ENCODE measurements at regions not wholly inside any gene's neighbourhood (a gene's known extent, or its start where the extent isn't known, plus 50 kb on each side); places are given as distances from the start of the nearest gene placed in this dataset.

- Histone ChIP-seq H3K27ac (ENCODE audit: low read depth, low read length) (no peak overlapping the region), H3K9me3 (ENCODE audit: control insufficient read depth, low read length) (peaks cover 4% of the 10 kb centered on the region), H3K36me3 (ENCODE audit: control insufficient read depth, insufficient read depth, low read length) (no peaks in the 10 kb centered on the region), H3K4me1 (ENCODE audit: control insufficient read depth, insufficient read depth, low read length) (no peaks in the 10 kb centered on the region), H3K4me3 (ENCODE audit: low read length) (no peak overlapping the region), H3K9ac (ENCODE audit: extremely low read depth, low read length, poor library complexity, severe bottlenecking) (no peak overlapping the region), H3K27me3 (ENCODE audit: control insufficient read depth, insufficient read depth, low read length, poor library complexity, severe bottlenecking) (no peaks in the 10 kb centered on the region)
- Mint-ChIP-seq H3K4me1 (no peaks in the 10 kb centered on the region), H3K27ac (no peak overlapping the region), H3K27me3 (ENCODE audit: insufficient read depth) (no peaks in the 10 kb centered on the region), H3K9me3 (peaks cover 1% of the 10 kb centered on the region), H3K36me3 (ENCODE audit: low read depth) (no peaks in the 10 kb centered on the region), H3K4me3 (no peak overlapping the region)
- DNase-seq = no peak
- TF ChIP-seq, protein P1, sequence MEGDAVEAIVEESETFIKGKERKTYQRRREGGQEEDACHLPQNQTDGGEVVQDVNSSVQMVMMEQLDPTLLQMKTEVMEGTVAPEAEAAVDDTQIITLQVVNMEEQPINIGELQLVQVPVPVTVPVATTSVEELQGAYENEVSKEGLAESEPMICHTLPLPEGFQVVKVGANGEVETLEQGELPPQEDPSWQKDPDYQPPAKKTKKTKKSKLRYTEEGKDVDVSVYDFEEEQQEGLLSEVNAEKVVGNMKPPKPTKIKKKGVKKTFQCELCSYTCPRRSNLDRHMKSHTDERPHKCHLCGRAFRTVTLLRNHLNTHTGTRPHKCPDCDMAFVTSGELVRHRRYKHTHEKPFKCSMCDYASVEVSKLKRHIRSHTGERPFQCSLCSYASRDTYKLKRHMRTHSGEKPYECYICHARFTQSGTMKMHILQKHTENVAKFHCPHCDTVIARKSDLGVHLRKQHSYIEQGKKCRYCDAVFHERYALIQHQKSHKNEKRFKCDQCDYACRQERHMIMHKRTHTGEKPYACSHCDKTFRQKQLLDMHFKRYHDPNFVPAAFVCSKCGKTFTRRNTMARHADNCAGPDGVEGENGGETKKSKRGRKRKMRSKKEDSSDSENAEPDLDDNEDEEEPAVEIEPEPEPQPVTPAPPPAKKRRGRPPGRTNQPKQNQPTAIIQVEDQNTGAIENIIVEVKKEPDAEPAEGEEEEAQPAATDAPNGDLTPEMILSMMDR (conservative IDR thresholded peaks at IDR 0.05) = no peak
- 85 to 100% methylated on average over 1 to 5 of the region's 5 CpGs for WGBS, 2 experiments (ENCODE audit: insufficient coverage in 1 of 2, insufficient read length in 1 of 2)
Measured at GRCh38 chr6:1538369-1538768, 71.3 kb upstream of the FOXC1 start.

DNA sequence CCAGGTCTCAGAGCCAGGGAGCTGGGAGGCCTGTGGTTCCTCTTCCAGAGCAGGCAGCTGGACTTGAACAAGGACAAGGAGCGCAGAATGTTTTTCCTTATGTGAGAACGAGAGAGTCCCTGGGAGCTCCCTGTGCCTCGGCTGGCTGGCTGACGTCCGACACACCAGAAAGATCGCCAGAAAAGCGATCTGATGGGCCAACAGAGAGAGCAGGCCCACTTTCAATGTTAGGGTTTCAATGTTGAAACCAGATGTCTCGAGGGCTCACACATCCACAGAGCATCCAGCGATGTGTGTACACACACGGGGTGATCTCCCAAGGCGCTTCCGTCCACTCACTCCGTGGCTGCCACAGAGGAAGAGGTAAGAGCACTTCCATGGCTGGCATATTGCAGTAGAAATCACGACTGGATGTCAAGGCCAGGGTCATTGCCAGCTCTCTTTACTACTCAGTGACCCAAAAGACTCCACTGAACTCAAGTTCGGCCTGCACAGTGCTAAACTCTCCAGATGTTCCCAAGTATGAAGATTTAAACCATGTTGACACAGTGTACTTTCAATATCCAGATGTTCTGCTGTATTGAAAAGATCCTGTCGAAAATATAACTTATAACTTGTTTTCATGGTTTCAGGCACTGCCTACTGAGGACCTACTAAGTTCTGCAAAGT, 70.8 kb upstream of the FOXC1 start:
- Mint-ChIP-seq H3K36me3 (ENCODE audit: low read depth) (no peaks in the 10 kb centered on the region), H3K4me3 (no peak overlapping the region), H3K4me1 (no peaks in the 10 kb centered on the region), H3K27me3 (ENCODE audit: insufficient read depth) (no peaks in the 10 kb centered on the region), H3K27ac (no peak overlapping the region), H3K9me3 (peaks cover 1% of the 10 kb centered on the region)
- Histone ChIP-seq H3K9ac (ENCODE audit: extremely low read depth, low read length, poor library complexity, severe bottlenecking) (no peak overlapping the region), H3K27me3 (ENCODE audit: control insufficient read depth, insufficient read depth, low read length, poor library complexity, severe bottlenecking) (no peaks in the 10 kb centered on the region), H3K27ac (ENCODE audit: low read depth, low read length) (no peak overlapping the region), H3K9me3 (ENCODE audit: control insufficient read depth, low read length) (peaks cover 4% of the 10 kb centered on the region), H3K4me3 (ENCODE audit: low read length) (no peak overlapping the region), H3K4me1 (ENCODE audit: control insufficient read depth, insufficient read depth, low read length) (no peaks in the 10 kb centered on the region), H3K36me3 (ENCODE audit: control insufficient read depth, insufficient read depth, low read length) (no peaks in the 10 kb centered on the region)
- WGBS, 2 experiments (ENCODE audit: insufficient coverage in 1 of 2, insufficient read length in 1 of 2) = 93 to 94% methylated on average over 16 of the region's 16 CpGs
- no peak for DNase-seq
- TF ChIP-seq, protein P1 (conservative IDR thresholded peaks at IDR 0.05) = no peak

- Mint-ChIP-seq H3K27ac (no peak overlapping the region), H3K4me1 (no peaks in the 10 kb centered on the region), H3K36me3 (ENCODE audit: low read depth) (no peaks in the 10 kb centered on the region), H3K27me3 (ENCODE audit: insufficient read depth) (no peaks in the 10 kb centered on the region), H3K4me3 (no peak overlapping the region), H3K9me3 (peaks cover 1% of the 10 kb centered on the region)
- Histone ChIP-seq H3K9me3 (ENCODE audit: control insufficient read depth, low read length) (peaks cover 4% of the 10 kb centered on the region), H3K4me3 (ENCODE audit: low read length) (no peak overlapping the region), H3K27me3 (ENCODE audit: control insufficient read depth, insufficient read depth, low read length, poor library complexity, severe bottlenecking) (no peaks in the 10 kb centered on the region), H3K27ac (ENCODE audit: low read depth, low read length) (no peak overlapping the region), H3K36me3 (ENCODE audit: control insufficient read depth, insufficient read depth, low read length) (no peaks in the 10 kb centered on the region), H3K9ac (ENCODE audit: extremely low read depth, low read length, poor library complexity, severe bottlenecking) (no peak overlapping the region), H3K4me1 (ENCODE audit: control insufficient read depth, insufficient read depth, low read length) (no peaks in the 10 kb centered on the region)
- no peak for DNase-seq
- TF ChIP-seq, protein P1 (conservative IDR thresholded peaks at IDR 0.05) = no peak
- WGBS, 2 experiments (ENCODE audit: insufficient coverage in 1 of 2, insufficient read length in 1 of 2) = 91 to 96% methylated on average over 3 to 11 of the region's 11 CpGs
Measured at GRCh38 chr6:1540864-1541521, 68.7 kb upstream of the FOXC1 start.
